Suprapubic skin (tissue), 4 donors: ENCODE measurements at regions not wholly inside any gene's neighbourhood (a gene's known extent, or its start where the extent isn't known, plus 50 kb on each side); places are given as distances from the start of the nearest gene placed in this dataset.

ENCODE experiments used
- EP300 ChIP-seq: sonication (generic); formaldehyde crosslinking; IDR thresholded peaks from one replicate; pipeline ENCODE4 v1.6.1; 2017; ENCODE audit warnings: antibody characterized with exemption
- POLR2A ChIP-seq, 2 donors: fragments of 450-650 bp; IDR thresholded peaks; one replicate each; pipeline ENCODE4 v1.6.1; 2017; ENCODE audit warnings: antibody characterized with exemption in 2 of 2, mild to moderate bottlenecking in 2 of 2, moderate library complexity in 2 of 2
- POLR2AphosphoS5 ChIP-seq, 3 donors: sonication (generic); formaldehyde crosslinking; IDR thresholded peaks; one replicate each; pipeline ENCODE4 v1.6.1; 2017; ENCODE audit warnings: antibody characterized with exemption in 3 of 3
- TF ChIP-seq, protein P1 (sequence below), 2 donors: fragments of 200-600 bp in 1 of 2; fragments of 450-650 bp in 1 of 2; sonication (generic) in 1 of 2; IDR thresholded peaks; one replicate each; pipeline ENCODE4 v1.5.1; 2016 to 2019; ENCODE audit warnings: antibody characterized with exemption in 2 of 2, mild to moderate bottlenecking in 1 of 2, moderate library complexity in 1 of 2

- no peak for TF ChIP-seq POLR2A (IDR thresholded peaks at IDR 0.05)
- TF ChIP-seq, protein P1, sequence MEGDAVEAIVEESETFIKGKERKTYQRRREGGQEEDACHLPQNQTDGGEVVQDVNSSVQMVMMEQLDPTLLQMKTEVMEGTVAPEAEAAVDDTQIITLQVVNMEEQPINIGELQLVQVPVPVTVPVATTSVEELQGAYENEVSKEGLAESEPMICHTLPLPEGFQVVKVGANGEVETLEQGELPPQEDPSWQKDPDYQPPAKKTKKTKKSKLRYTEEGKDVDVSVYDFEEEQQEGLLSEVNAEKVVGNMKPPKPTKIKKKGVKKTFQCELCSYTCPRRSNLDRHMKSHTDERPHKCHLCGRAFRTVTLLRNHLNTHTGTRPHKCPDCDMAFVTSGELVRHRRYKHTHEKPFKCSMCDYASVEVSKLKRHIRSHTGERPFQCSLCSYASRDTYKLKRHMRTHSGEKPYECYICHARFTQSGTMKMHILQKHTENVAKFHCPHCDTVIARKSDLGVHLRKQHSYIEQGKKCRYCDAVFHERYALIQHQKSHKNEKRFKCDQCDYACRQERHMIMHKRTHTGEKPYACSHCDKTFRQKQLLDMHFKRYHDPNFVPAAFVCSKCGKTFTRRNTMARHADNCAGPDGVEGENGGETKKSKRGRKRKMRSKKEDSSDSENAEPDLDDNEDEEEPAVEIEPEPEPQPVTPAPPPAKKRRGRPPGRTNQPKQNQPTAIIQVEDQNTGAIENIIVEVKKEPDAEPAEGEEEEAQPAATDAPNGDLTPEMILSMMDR (IDR thresholded peaks at IDR 0.05): no peak
- TF ChIP-seq EP300: no peak
- no peak for TF ChIP-seq POLR2AphosphoS5 (IDR thresholded peaks at IDR 0.05)
Measured at GRCh38 chr12:98341026-98341425, 174.4 kb upstream of the TMPO start.
